Neural crest cell (in vitro differentiated cells): ENCODE measurements at regions not wholly inside any gene's neighbourhood (a gene's known extent, or its start where the extent isn't known, plus 50 kb on each side); places are given as distances from the start of the nearest gene placed in this dataset.
A peak's percentile ranks its signal among the peaks of the same experiment; 100 is the strongest.
"Not testable (repeated sequence)": the region's sequence is repeated elsewhere in the genome, so short reads cannot be mapped to it uniquely, and the experiment has no call there.

Experiments
- DNase-seq: peaks from one replicate; pipeline ENCODE4 v3.0.0; 2021; ENCODE audit warnings: low read depth, mixed read lengths, low spot score
- H3K27ac Mint-ChIP-seq: one replicate; pipeline ENCODE4 v1.8.0; 2021; ENCODE audit warnings: mild to moderate bottlenecking, mixed read lengths; ENCODE audit not compliant: unreplicated experiment
- H3K27me3 Mint-ChIP-seq: 2 replicates; pipeline ENCODE4 v1.8.0; 2021; ENCODE audit warnings: low read depth, mild to moderate bottlenecking, mixed read lengths
- H3K36me3 Mint-ChIP-seq: 2 replicates; pipeline ENCODE4 v1.8.0; 2021; ENCODE audit warnings: low read depth, mild to moderate bottlenecking, mixed read lengths
- H3K4me1 Mint-ChIP-seq: 2 replicates; pipeline ENCODE4 v1.8.0; 2021; ENCODE audit warnings: mixed read lengths
- H3K4me3 Mint-ChIP-seq: one replicate; pipeline ENCODE4 v1.8.0; 2021; ENCODE audit warnings: mild to moderate bottlenecking, mixed read lengths
- H3K9me3 Mint-ChIP-seq: 2 replicates; pipeline ENCODE4 v1.8.0; 2021; ENCODE audit warnings: mixed read lengths
- CTCF ChIP-seq: fragments of 200-600 bp; sonication (generic); conservative IDR thresholded peaks from 2 replicates; pipeline ENCODE4 v1.5.0; 2021; ENCODE audit warnings: antibody characterized with exemption, mild to moderate bottlenecking

GRCh38 chr4:108433832-108434231 is 186.5 kb upstream of the RPL34 start:
- H3K4me3 Mint-ChIP-seq = no peak overlapping the region
- no peak overlapping the region for H3K27ac Mint-ChIP-seq
- TF ChIP-seq CTCF = no peak

GRCh38 chr4:108433394-108433793 is 187.0 kb upstream of the RPL34 start:
- H3K4me1 Mint-ChIP-seq, H3K27ac Mint-ChIP-seq, H3K36me3 Mint-ChIP-seq, H3K4me3 Mint-ChIP-seq, DNase-seq, H3K9me3 Mint-ChIP-seq, H3K27me3 Mint-ChIP-seq: not testable (repeated sequence)

More at GRCh38 chr4:108433832-108434231, 186.5 kb upstream of the RPL34 start:
- Mint-ChIP-seq H3K36me3 (no peaks in the 10 kb centered on the region), H3K4me1 (peaks cover 4% of the 10 kb centered on the region), H3K9me3 (peaks cover 5% of the 10 kb centered on the region), H3K27me3 (no peaks in the 10 kb centered on the region)
- no peak for DNase-seq

GRCh38 chr4:108432418-108432817 is 188.0 kb upstream of the RPL34 start:
- peak overlapping the region; percentile 84 for H3K27ac Mint-ChIP-seq
- no peaks in the 10 kb centered on the region for H3K27me3 Mint-ChIP-seq
- peaks cover 4% of the 10 kb centered on the region for H3K4me1 Mint-ChIP-seq
- no peaks in the 10 kb centered on the region for H3K36me3 Mint-ChIP-seq
- no peak overlapping the region for H3K4me3 Mint-ChIP-seq
- peaks cover 3% of the 10 kb centered on the region for H3K9me3 Mint-ChIP-seq
- TF ChIP-seq CTCF = no peak
- no peak for DNase-seq

GRCh38 chr4:108431986-108432385 is 188.4 kb upstream of the RPL34 start:
- Mint-ChIP-seq H3K4me3 (no peak overlapping the region), H3K9me3 (peaks cover 3% of the 10 kb centered on the region), H3K4me1 (peaks cover 4% of the 10 kb centered on the region), H3K36me3 (no peaks in the 10 kb centered on the region), H3K27ac (peak overlapping the region; percentile 84), H3K27me3 (no peaks in the 10 kb centered on the region)
- TF ChIP-seq CTCF = no peak
- DNase-seq = no peak

GRCh38 chr4:108430921-108431320 is 189.5 kb upstream of the RPL34 start:
- Mint-ChIP-seq H3K27ac (no peak overlapping the region), H3K36me3 (no peaks in the 10 kb centered on the region), H3K9me3 (peaks cover 3% of the 10 kb centered on the region), H3K27me3 (no peaks in the 10 kb centered on the region), H3K4me3 (no peak overlapping the region), H3K4me1 (peaks cover 11% of the 10 kb centered on the region)
- no peak for TF ChIP-seq CTCF
- no peak for DNase-seq

- Mint-ChIP-seq H3K27me3 (no peaks in the 10 kb centered on the region), H3K9me3 (no peaks in the 10 kb centered on the region), H3K4me1 (peaks cover 11% of the 10 kb centered on the region), H3K27ac (no peak overlapping the region), H3K4me3 (no peak overlapping the region), H3K36me3 (no peaks in the 10 kb centered on the region)
- TF ChIP-seq CTCF = no peak
- no peak for DNase-seq
Measured at GRCh38 chr4:108429662-108430061, 190.7 kb upstream of the RPL34 start.
